PC-3 (cell line): ENCODE measurements at regions not wholly inside any gene's neighbourhood (a gene's known extent, or its start where the extent isn't known, plus 50 kb on each side); places are given as distances from the start of the nearest gene placed in this dataset.

Experiments
- ATAC-seq: fragments of 200-7000 bp; cut with Tn5 transposase; 2 replicates; pipeline ENCODE4 v1.9.1; 2020; ENCODE audit warnings: mild to moderate bottlenecking, moderate library complexity
- BruUV-seq: library from RNA; stranded (reverse); fragments of 400-500 nt; replicated peaks from 2 replicates; lab custom pipeline; 2021; lab: Mats Ljungman, UMichigan
- CTCF ChIA-PET: fragments of 300-600 bp; sonication (Branson Sonifier 250); formaldehyde crosslinking; loops from one replicate; lab custom pipeline; 2022; ENCODE audit warnings: antibody characterized with exemption; lab: Charles Lee
- POLR2A ChIA-PET: fragments of 300-600 bp; sonication (Branson Sonifier 250); formaldehyde crosslinking; loops from one replicate; lab custom pipeline; 2022; ENCODE audit warnings: antibody characterized with exemption; ENCODE audit not compliant: unreplicated experiment; lab: Charles Lee
- DNase-seq: peaks from one replicate; pipeline ENCODE4 v3.0.0-alpha.2; 2015
- H2AFZ ChIP-seq: fragments of 300-600 bp; sonication (generic); 2 replicates; pipeline ENCODE4 v1.6.0; 2016; ENCODE audit warnings: antibody characterized with exemption, low read length
- H3F3A ChIP-seq: fragments of 300-600 bp; sonication (generic); one replicate; pipeline ENCODE4 v1.6.0; 2017; ENCODE audit warnings: antibody characterized with exemption, low read length, control low read depth, mild to moderate bottlenecking; ENCODE audit not compliant: unreplicated experiment
- H3K27ac ChIP-seq: fragments of 300-600 bp; sonication (generic); 2 replicates; pipeline ENCODE4 v1.5.1; 2016; ENCODE audit warnings: mild to moderate bottlenecking, low read length
- H3K27me3 ChIP-seq: fragments of 300-600 bp; sonication (generic); 2 replicates; pipeline ENCODE4 v1.6.1; 2016; ENCODE audit warnings: low read length, mixed read lengths
- H3K36me3 ChIP-seq: fragments of 300-600 bp; sonication (generic); 2 replicates; pipeline ENCODE4 v1.6.1; 2016; ENCODE audit warnings: low read depth, mixed run types, low read length, mixed read lengths
- H3K4me1 ChIP-seq: fragments of 300-600 bp; sonication (generic); 2 replicates; pipeline ENCODE4 v1.5.1; 2016; ENCODE audit warnings: low read length; ENCODE audit not compliant: insufficient read depth
- H3K4me2 ChIP-seq: fragments of 300-600 bp; sonication (generic); 2 replicates; pipeline ENCODE4 v1.6.0; 2016; ENCODE audit warnings: low read length
- H3K4me3 ChIP-seq: fragments of 300-600 bp; sonication (generic); 2 replicates; pipeline ENCODE4 v1.5.1; 2016; ENCODE audit warnings: mild to moderate bottlenecking, low read length, mixed read lengths
- H3K79me2 ChIP-seq: fragments of 300-600 bp; sonication (generic); 2 replicates; pipeline ENCODE4 v1.6.1; 2017; ENCODE audit warnings: low read length, mixed read lengths
- H3K9ac ChIP-seq: fragments of 300-600 bp; sonication (generic); 2 replicates; pipeline ENCODE4 v1.6.0; 2016; ENCODE audit warnings: mild to moderate bottlenecking, low read length
- H3K9me2 ChIP-seq: fragments of 300-600 bp; sonication (generic); replicated peaks from 2 replicates; pipeline ENCODE4 v1.6.1; 2016; ENCODE audit warnings: mixed run types, low read length, mixed read lengths
- H3K9me3 ChIP-seq: fragments of 300-600 bp; sonication (generic); 2 replicates; pipeline ENCODE4 v1.6.1; 2016; ENCODE audit warnings: low read length, mixed read lengths
- H4K20me1 ChIP-seq: fragments of 300-600 bp; sonication (generic); 2 replicates; pipeline ENCODE4 v1.6.1; 2016; ENCODE audit warnings: low read length, mixed read lengths
- CTCF ChIP-seq: fragments of 300-600 bp; sonication (generic); conservative IDR thresholded peaks from 2 replicates; pipeline ENCODE4 v1.5.1; 2017; ENCODE audit warnings: antibody characterized with exemption, low read depth, mild to moderate bottlenecking, low read length
- EZH2 ChIP-seq: fragments of 300-600 bp; sonication (generic); IDR thresholded peaks from one replicate; pipeline ENCODE4 v1.6.1; 2017; ENCODE audit warnings: antibody characterized with exemption, mild to moderate bottlenecking, low read length; ENCODE audit not compliant: unreplicated experiment
- EZH2phosphoT487 ChIP-seq: fragments of 300-600 bp; sonication (generic); IDR thresholded peaks from 2 replicates; pipeline ENCODE4 v1.6.1; 2018; ENCODE audit warnings: mild to moderate bottlenecking, antibody characterized with exemption, low read length, borderline replicate concordance
- intact Hi-C: fragments of 100-400 bp; cut with micrococcal nuclease; formaldehyde crosslinking; loops from 2 replicates; pipeline ENCODE4 v1.9.0; 2023

DNA sequence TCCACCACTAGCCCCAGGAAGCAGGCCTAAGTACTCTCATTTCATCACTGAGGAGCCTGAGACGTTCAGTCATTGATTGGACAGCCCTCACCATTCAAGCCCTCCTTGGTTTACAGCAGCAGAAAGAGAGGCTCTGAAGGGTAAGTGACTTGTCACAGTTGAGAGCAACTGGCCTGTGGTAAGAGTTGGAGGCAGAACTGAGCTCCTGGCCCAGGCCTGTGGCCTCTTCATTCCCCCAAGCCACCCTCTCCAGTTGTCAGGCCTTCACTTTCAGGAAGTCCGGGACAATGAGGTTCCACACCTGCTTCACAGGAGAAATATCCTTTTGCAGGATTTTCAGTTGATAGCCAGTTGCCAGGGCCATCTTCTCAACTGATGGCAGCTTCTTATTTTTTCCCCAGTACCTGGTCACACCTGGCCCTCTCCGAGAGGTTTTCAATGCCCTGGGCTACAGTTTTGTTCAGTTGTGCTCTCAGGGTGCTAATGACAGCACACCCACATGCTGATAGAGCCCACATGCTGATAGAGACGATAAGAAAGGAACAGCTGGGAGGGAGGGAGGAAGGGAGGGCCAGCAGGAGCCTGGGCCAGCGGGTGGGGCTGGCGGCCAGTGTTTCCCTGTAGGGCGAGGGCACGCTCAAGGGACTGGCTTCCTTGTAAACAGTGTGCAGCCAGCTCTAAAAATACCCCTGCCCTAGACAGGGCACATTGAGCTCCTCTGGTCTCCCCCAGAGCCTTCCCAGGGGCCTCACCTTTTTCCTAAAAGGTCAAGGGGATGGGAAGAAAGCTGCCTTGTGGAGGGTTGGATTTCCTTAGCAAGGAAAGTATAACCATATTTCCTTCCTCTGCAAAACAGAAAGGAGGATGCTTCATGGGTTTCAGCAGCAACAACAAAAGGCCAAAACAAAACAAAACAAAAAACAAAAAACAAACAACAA lies 112.7 kb upstream of the JUN start:
- H3K4me2 ChIP-seq, result no peak overlapping the region
- intact Hi-C loops, result no loop called here
- peaks cover 11% of the 10 kb centered on the region for H3K4me1 ChIP-seq
- BruUV-seq, result no TSS peak
- no peak overlapping the region for H3K27ac ChIP-seq
- no peaks in the 10 kb centered on the region for H3K9me3 ChIP-seq
- no peak for TF ChIP-seq EZH2
- no peak for TF ChIP-seq EZH2phosphoT487
- no peak for TF ChIP-seq CTCF
- H3K4me3 ChIP-seq, result no peak overlapping the region
- no peak overlapping the region for H3K9ac ChIP-seq
- no peaks in the 10 kb centered on the region for H3F3A ChIP-seq
- H4K20me1 ChIP-seq, result no peaks in the 10 kb centered on the region
- ATAC-seq, result no peak
- DNase-seq, result no peak
- no peaks in the 10 kb centered on the region for H3K36me3 ChIP-seq
- no peaks in the 10 kb centered on the region for H3K79me2 ChIP-seq
- POLR2A ChIA-PET, result no interaction called here
- H2AFZ ChIP-seq, result no peak overlapping the region
- CTCF ChIA-PET, result no interaction called here
- H3K27me3 ChIP-seq, result no peaks in the 10 kb centered on the region
- H3K9me2 ChIP-seq, result no peaks in the 10 kb centered on the region

DNA sequence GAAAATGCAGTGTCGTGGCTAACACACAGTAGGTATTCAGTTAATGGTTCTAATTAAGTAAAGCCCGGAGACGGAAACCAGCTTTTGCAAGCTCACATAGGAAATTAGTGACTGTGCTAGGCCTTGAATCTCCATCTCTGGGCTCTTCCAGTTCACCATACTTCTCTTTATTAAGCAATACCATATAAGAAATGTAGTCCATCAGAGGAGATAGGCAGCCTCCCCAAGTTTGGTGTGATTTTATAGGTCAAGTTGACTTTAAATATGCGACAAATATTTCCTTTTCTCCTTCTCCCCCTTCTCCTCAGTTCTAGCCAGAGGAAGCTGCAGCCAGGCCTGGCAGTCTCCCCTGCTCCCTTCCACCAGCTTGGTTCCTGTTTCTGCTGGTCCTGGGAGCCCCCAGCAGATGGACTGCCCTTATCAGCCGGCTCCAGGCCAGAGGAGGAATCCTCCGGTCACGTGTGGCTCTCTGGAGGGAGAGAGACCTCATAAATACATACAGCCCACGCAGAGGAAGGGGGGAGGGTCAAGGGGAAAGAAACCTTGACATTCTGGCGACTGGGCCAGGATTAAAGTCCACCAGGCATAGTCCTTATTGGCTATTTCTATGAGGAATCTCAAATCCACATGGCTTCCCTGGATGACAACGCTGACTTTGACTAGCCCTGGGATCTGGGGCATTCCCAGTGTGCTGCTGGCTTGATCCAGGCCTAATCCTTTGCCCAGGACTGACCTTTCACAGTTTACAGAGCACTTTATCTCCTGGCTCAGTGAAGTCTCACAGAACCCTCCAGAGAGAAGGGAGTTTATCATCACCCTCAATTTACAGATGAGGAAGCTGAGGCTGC lies 115.1 kb upstream of the JUN start:
- Histone ChIP-seq H3K9me2 (no peaks in the 10 kb centered on the region), H3K36me3 (no peaks in the 10 kb centered on the region), H3K4me1 (peaks cover 17% of the 10 kb centered on the region), H3K9me3 (no peaks in the 10 kb centered on the region), H3K27me3 (no peaks in the 10 kb centered on the region), H3K4me2 (no peak overlapping the region), H2AFZ (no peak overlapping the region), H3K27ac (no peak overlapping the region), H4K20me1 (no peaks in the 10 kb centered on the region), H3K79me2 (no peaks in the 10 kb centered on the region), H3F3A (no peaks in the 10 kb centered on the region), H3K4me3 (no peak overlapping the region), H3K9ac (no peak overlapping the region)
- no peak for DNase-seq
- no peak for ATAC-seq
- no TSS peak for BruUV-seq
- CTCF ChIA-PET, result no interaction called here
- POLR2A ChIA-PET, result no interaction called here
- TF ChIP-seq EZH2 (no peak), EZH2phosphoT487 (no peak), CTCF (no peak)
- intact Hi-C loops, result no loop called here
